ENCODE measurements at regions not wholly inside any gene's neighbourhood (a gene's known extent, or its start where the extent isn't known, plus 50 kb on each side); places are given as distances from the start of the nearest gene placed in this dataset.

GRCh38 chr2:15049096-15049993 lies 416.8 kb downstream of the LRATD1 start:
- no peak for DNase-seq

- no peak for DNase-seq
Observed at GRCh38 chr2:15050483-15050882, 418.0 kb downstream of the LRATD1 start.

- no peak for DNase-seq
Observed at GRCh38 chr2:15053542-15053941, 421.0 kb downstream of the LRATD1 start.

GRCh38 chr2:15058015-15058720 lies 425.7 kb downstream of the LRATD1 start:
- DNase-seq, result no peak

GRCh38 chr2:15058721-15059157 lies 426.2 kb downstream of the LRATD1 start:
- no peak for DNase-seq

GRCh38 chr2:15059870-15060512 lies 427.5 kb downstream of the LRATD1 start:
- no peak for DNase-seq

GRCh38 chr2:15061268-15061667 lies 428.8 kb downstream of the LRATD1 start:
- no peak for DNase-seq

GRCh38 chr2:15066138-15066537 lies 433.6 kb downstream of the LRATD1 start:
- DNase-seq, result no peak

- DNase-seq, result no peak
Observed at GRCh38 chr2:15069149-15069548, 436.6 kb downstream of the LRATD1 start.

- DNase-seq, result no peak
Observed at GRCh38 chr2:15072836-15073235, 440.3 kb downstream of the LRATD1 start.

GRCh38 chr2:15073664-15074063 lies 441.1 kb downstream of the LRATD1 start:
- no peak for DNase-seq

GRCh38 chr2:15074319-15074718 lies 441.8 kb downstream of the LRATD1 start:
- DNase-seq, result no peak

- no peak for DNase-seq
Observed at GRCh38 chr2:15074751-15075700, 442.5 kb downstream of the LRATD1 start.

GRCh38 chr2:15076668-15077067 lies 444.2 kb downstream of the LRATD1 start:
- peak; percentile 31 for DNase-seq

GRCh38 chr2:15081356-15081755 lies 448.8 kb downstream of the LRATD1 start:
- DNase-seq, result no peak

GRCh38 chr2:15082105-15083058 lies 449.9 kb downstream of the LRATD1 start:
- peak; percentile 60 for DNase-seq

- DNase-seq, result no peak
Observed at GRCh38 chr2:15084826-15085489, 452.4 kb downstream of the LRATD1 start.

GRCh38 chr2:15092181-15092580 lies 459.7 kb downstream of the LRATD1 start:
- no peak for DNase-seq

GRCh38 chr2:15092691-15093090 lies 460.2 kb downstream of the LRATD1 start:
- peak; percentile 69 for DNase-seq

- no peak for DNase-seq
Observed at GRCh38 chr2:15094161-15094560, 461.6 kb downstream of the LRATD1 start.

GRCh38 chr2:15096873-15097272 lies 464.3 kb downstream of the NBAS start:
- DNase-seq, result no peak

Measured in MV-4-11 (cell line).